ENCODE measurements at regions not wholly inside any gene's neighbourhood (a gene's known extent, or its start where the extent isn't known, plus 50 kb on each side); places are given as distances from the start of the nearest gene placed in this dataset.

DNA sequence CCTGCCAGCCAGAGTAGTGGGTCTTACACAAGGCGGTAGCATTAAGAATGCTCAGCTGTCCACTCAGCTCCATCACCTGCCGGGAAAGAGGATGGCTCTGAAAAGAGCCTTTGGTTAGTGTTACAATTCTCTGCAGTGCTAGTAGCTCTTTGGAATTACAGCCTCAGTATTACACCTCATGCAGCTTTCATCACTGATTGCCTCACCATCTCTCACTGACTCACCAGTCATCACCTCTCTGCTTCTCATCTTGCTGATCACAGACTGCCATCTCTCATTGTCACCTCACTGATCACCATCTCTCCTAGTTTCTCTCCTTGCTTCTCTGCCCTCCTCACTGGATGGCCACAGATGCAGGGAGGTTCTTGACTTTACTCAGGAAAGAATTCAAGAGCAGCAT is 573.5 kb upstream of the SETBP1 start:
- TF ChIP-seq, protein P1, sequence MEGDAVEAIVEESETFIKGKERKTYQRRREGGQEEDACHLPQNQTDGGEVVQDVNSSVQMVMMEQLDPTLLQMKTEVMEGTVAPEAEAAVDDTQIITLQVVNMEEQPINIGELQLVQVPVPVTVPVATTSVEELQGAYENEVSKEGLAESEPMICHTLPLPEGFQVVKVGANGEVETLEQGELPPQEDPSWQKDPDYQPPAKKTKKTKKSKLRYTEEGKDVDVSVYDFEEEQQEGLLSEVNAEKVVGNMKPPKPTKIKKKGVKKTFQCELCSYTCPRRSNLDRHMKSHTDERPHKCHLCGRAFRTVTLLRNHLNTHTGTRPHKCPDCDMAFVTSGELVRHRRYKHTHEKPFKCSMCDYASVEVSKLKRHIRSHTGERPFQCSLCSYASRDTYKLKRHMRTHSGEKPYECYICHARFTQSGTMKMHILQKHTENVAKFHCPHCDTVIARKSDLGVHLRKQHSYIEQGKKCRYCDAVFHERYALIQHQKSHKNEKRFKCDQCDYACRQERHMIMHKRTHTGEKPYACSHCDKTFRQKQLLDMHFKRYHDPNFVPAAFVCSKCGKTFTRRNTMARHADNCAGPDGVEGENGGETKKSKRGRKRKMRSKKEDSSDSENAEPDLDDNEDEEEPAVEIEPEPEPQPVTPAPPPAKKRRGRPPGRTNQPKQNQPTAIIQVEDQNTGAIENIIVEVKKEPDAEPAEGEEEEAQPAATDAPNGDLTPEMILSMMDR (conservative IDR thresholded peaks at IDR 0.05; ENCODE audit: low read depth, low read length): no peak
- H3K4me3 ChIP-seq (ENCODE audit: low read length): no peak overlapping the region
- DNase-seq (ENCODE audit: low read depth): no peak

DNA sequence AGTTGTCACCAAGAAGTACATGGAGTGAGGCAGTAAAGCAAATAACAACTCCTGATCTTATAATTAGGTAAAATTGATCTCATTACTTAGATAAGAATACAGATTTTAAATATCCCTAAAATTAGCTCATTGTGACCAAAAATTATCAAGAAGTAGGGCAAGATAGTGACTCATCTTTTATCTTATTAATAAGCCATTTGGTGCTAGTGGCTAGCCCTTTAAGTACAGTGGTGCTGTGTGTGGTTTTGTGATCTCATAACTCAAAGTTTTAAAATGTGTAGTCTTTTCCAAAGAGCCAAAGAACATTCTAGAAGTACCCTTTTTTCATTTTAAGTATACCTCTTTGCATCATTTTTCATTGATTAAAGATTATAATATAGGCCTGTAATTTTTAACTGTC is 569.4 kb upstream of the SETBP1 start:
- TF ChIP-seq, protein P1 (conservative IDR thresholded peaks at IDR 0.05; ENCODE audit: low read depth, low read length): no peak
- H3K4me3 ChIP-seq (ENCODE audit: low read length): no peak overlapping the region
- DNase-seq (ENCODE audit: low read depth): no peak

DNA sequence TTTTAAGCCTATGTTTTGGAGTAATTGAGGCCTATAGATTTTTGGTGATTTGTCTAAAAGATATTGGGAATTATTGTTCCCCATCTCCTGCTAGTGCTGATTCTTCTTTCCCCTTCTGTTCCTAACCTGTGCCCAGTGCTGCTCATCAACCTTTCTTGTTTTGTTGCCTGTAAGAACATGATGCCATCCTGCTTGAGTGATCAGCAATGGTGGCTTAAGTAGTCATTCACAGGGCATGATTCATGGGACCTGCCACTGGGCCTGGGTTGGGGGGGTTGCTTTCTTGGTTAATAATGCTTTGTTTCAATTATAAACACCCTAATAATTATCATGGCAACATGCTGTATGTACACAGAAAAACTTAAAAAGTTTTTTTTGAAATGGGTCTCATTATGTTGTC is 562.9 kb upstream of the SETBP1 start:
- TF ChIP-seq, protein P1 (conservative IDR thresholded peaks at IDR 0.05; ENCODE audit: low read depth, low read length): no peak
- no peak for DNase-seq (ENCODE audit: low read depth)

DNA sequence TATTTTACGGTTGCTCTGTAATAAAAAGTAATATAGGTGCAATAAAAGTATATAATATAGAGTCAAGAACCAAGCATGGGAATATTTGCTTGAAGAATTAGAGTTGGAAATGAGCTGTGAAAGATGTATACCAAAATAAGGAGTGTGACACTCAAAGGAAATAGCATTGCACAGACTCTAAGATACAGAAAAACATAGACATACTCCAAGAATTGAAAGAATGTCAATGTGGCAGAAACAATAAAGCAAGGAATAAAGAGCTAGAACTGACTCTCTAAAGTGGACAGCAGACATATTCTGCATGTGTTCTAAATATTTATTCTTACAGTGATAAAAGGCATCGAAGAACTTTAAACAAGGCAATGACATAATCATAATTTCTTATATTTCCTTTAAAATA is 561.1 kb upstream of the SETBP1 start:
- DNase-seq (ENCODE audit: low read depth): no peak
- no peak overlapping the region for H3K4me3 ChIP-seq (ENCODE audit: low read length)
- TF ChIP-seq, protein P1 (conservative IDR thresholded peaks at IDR 0.05; ENCODE audit: low read depth, low read length): no peak

More for the DNA sequence above, 562.9 kb upstream of the SETBP1 start:
- no peak overlapping the region for H3K4me3 ChIP-seq (ENCODE audit: low read length)

DNA sequence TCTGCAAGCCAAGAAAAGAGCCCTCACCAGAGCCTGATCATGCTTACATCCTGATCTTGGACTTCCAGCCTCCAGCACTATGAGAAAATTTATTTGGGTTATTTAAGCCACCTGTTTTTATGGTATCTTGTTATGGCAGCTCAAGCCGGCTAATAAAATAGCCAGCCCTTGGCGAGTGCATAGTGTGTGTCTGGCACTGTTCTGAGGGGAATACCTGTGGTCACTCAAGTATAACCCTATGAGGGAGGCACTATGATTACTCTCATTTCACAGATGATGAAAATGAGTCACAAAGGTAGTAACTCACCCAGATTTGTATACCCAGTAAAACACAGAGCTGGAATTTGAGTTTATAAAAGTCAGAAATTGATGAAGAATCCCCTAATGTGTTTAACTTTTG is 556.9 kb upstream of the SETBP1 start:
- H3K4me3 ChIP-seq (ENCODE audit: low read length): no peak overlapping the region
- TF ChIP-seq, protein P1 (conservative IDR thresholded peaks at IDR 0.05; ENCODE audit: low read depth, low read length): no peak
- no peak for DNase-seq (ENCODE audit: low read depth)

DNA sequence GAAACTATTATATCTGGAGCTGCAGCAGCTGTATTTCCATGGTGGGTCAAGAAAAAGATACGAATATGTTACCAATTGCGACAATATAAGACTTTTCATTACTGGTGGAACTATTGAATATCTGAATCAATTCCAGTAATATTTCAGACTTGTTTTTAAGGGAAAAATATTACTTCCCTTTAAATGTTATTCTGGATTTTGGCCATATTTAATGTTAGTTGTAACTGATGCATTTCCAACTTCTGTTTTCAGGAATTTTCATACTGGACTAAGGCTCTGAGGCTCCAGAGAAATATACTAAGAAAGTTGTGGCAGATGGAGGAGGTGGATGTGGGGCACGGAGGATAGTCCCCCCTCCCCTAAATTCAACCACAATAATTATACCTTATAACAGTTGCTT is 555.2 kb upstream of the SETBP1 start:
- TF ChIP-seq, protein P1 (conservative IDR thresholded peaks at IDR 0.05; ENCODE audit: low read depth, low read length): no peak
- H3K4me3 ChIP-seq (ENCODE audit: low read length): no peak overlapping the region
- no peak for DNase-seq (ENCODE audit: low read depth)

DNA sequence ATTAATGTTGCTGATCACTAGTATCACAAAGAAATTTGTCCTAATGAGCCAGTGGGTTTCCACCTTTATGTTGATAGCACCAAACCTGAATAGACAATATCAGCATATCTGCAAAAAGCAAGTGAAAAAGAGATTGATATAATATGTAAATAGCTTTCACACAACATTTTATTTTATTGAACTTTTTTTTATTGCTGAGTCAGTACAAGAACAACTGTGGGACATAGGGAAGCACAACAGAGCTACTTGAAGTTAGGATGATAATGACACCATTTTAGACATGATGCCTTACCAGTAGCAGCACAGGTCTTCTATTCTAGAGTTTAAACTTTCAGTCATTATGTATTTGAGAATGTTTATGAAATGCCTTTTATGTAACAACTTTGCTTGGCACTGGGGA is 554.1 kb upstream of the SETBP1 start:
- TF ChIP-seq, protein P1 (conservative IDR thresholded peaks at IDR 0.05; ENCODE audit: low read depth, low read length): no peak
- no peak overlapping the region for H3K4me3 ChIP-seq (ENCODE audit: low read length)
- DNase-seq (ENCODE audit: low read depth): no peak

Measured in retinal pigment epithelial cell (primary cell).